Erythroblast (primary cell): ENCODE measurements at regions not wholly inside any gene's neighbourhood (a gene's known extent, or its start where the extent isn't known, plus 50 kb on each side); places are given as distances from the start of the nearest gene placed in this dataset.

Source experiments
- GATA1 ChIP-seq: IDR thresholded peaks from 2 replicates; pipeline ENCODE4 v1.6.1; 2011; ENCODE audit warnings: low read depth, mild to moderate bottlenecking, control low read depth, low read length, moderate library complexity
- POLR2A ChIP-seq: IDR thresholded peaks from 2 replicates; pipeline ENCODE4 v1.6.1; 2011; ENCODE audit warnings: mild to moderate bottlenecking, low read length

GRCh38 chr10:29932991-29933390, 126.4 kb downstream of the JCAD start:
- TF ChIP-seq POLR2A (no peak), GATA1 (no peak)
